ENCODE measurements at regions not wholly inside any gene's neighbourhood (a gene's known extent, or its start where the extent isn't known, plus 50 kb on each side); places are given as distances from the start of the nearest gene placed in this dataset.

- DNase-seq: peak; percentile 69 to 71
- Histone ChIP-seq H3K4me1 (peaks cover 18% of the 10 kb centered on the region), H3K27ac (peak overlapping the region; percentile 21; the same call in 1 of the 2 replicates), H3K9me3 (replicated peaks) (no peaks in the 10 kb centered on the region; the same call in 1 of the 2 replicates), H3K27me3 (no peaks in the 10 kb centered on the region), H3K4me3 (no peak overlapping the region), H3K36me3 (no peaks in the 10 kb centered on the region)
Observed at GRCh38 chr2:118179445-118179844, 91.2 kb downstream of the INSIG2 start.

DNA sequence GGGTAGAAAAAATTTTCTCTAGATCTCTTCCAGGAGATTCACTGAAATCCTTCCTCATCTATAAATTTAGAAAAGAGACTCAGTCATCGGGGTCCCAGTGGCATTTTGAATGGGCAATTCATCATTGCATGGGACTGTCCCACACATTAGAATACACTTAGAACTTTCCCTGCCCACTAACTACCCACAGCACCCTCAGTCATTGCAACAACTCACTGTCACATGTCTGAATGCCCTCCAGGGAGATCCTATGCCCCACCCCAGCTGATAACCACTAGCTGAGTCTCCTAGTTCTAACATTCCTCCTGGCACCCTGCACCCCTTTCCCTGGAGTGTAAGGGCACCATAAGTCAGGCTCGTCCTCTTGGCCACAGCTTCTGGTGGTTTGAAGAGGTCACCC is 89.6 kb downstream of the INSIG2 start:
- Histone ChIP-seq H3K36me3 (no peaks in the 10 kb centered on the region), H3K27ac (no peak overlapping the region), H3K4me1 (peaks cover 18% of the 10 kb centered on the region), H3K4me3 (no peak overlapping the region), H3K9me3 (replicated peaks) (no peaks in the 10 kb centered on the region), H3K27me3 (no peaks in the 10 kb centered on the region)
- no peak for DNase-seq

DNA sequence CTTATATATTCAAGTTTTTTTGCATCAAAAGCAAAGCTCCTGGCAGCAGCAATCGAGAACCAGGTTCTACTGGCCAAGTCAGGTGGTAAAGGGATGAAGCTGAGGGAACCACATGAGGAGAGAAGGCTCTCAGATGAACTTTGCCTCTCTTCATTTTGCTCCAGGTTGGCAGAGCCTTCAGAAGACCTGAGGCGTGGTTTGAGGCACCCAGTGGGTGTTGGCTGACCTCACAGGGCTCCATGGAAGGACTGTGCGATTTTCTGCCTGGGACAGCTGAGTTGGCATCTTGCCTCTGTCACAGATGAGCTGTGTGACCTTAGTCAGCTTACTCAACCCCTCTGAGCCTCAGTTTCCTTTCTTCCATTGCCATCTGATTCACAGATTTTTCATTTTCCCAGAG is 89.0 kb downstream of the INSIG2 start:
- no peaks in the 10 kb centered on the region for H3K9me3 ChIP-seq (replicated peaks)
- no peaks in the 10 kb centered on the region for H3K36me3 ChIP-seq
- H3K4me3 ChIP-seq: no peak overlapping the region
- DNase-seq: no peak
- no peak overlapping the region for H3K27ac ChIP-seq
- H3K4me1 ChIP-seq: peaks cover 18% of the 10 kb centered on the region
- H3K27me3 ChIP-seq: no peaks in the 10 kb centered on the region

GRCh38 chr2:118176601-118177000 is 88.3 kb downstream of the INSIG2 start:
- no peak for DNase-seq
- no peaks in the 10 kb centered on the region for H3K36me3 ChIP-seq

DNA sequence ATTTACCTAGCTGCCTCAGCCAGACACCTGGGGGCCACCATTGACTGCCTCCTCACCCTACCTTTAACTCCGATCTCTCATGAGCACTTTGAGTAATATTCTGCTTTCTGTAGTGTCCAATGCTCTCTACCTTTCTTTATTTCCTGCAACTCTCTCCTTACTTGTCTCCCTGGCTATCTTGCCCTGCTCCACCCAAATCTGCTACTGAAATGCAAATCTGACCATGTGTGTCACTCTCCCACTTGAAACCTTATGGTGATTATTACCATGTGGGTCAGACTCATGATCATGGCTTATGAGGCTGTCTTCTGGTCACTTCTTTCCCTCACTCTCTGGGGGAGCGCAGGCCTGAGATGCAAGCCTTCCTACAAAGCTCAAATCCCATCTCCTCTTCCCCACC is 83.3 kb downstream of the INSIG2 start:
- H3K27me3 ChIP-seq: no peaks in the 10 kb centered on the region
- H3K27ac ChIP-seq: no peak overlapping the region
- no peaks in the 10 kb centered on the region; the same call in 1 of the 2 replicates for H3K36me3 ChIP-seq
- no peak overlapping the region for H3K4me3 ChIP-seq
- DNase-seq: no peak
- 0 out of 2 replicates have a peak, but pooled peaks cover 3% of the 10 kb centered on the region for H3K9me3 ChIP-seq (replicated peaks)
- H3K4me1 ChIP-seq: peaks cover 14% of the 10 kb centered on the region

More at GRCh38 chr2:118176601-118177000, 88.3 kb downstream of the INSIG2 start:
- peaks cover 18% of the 10 kb centered on the region for H3K4me1 ChIP-seq
- no peak overlapping the region for H3K4me3 ChIP-seq
- H3K9me3 ChIP-seq (replicated peaks): no peaks in the 10 kb centered on the region
- no peak overlapping the region for H3K27ac ChIP-seq
- H3K27me3 ChIP-seq: no peaks in the 10 kb centered on the region

DNA sequence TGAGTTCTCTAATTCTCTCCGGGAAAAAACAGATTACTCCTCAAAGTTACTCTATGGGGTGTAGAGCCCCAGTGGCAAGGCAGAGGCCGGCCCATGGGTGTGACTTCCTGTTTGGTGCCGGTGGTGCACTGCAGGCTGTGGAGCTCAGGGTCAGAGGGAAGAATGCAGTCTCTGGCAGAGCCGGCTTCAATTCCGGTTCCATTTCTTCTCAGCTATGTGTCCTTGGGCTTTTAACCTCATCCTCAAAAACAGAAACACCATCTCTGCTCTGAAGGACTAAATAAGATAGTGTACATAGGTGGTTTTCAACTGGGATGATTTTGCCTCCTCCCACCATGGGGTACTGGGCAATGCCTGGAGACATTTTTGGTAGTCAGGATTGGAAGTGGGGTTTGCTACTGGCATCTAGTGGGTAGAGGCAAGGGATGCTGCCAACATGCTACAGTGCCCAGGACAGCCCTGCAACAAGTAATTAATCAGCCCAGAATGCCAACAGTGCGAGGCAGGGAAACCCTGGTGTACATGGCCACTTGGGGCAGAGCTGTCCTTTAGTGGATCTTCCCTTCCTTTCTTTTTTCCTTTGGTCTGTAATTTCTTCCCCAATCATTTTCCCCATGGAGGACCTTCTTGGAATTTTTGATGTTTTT is 81.2 kb downstream of the INSIG2 start:
- Histone ChIP-seq H3K4me3 (no peak overlapping the region), H3K36me3 (no peaks in the 10 kb centered on the region; the same call in 1 of the 2 replicates), H3K27me3 (no peaks in the 10 kb centered on the region), H3K9me3 (replicated peaks) (0 out of 2 replicates have a peak, but pooled peaks cover 3% of the 10 kb centered on the region), H3K27ac (no peak overlapping the region), H3K4me1 (peaks cover 14% of the 10 kb centered on the region)
- peak in 1 of 2 experiments; percentile 35 for DNase-seq

- peak; percentile 58 to 78 for DNase-seq
Observed at GRCh38 chr2:118168615-118169014, 80.3 kb downstream of the INSIG2 start.

DNA sequence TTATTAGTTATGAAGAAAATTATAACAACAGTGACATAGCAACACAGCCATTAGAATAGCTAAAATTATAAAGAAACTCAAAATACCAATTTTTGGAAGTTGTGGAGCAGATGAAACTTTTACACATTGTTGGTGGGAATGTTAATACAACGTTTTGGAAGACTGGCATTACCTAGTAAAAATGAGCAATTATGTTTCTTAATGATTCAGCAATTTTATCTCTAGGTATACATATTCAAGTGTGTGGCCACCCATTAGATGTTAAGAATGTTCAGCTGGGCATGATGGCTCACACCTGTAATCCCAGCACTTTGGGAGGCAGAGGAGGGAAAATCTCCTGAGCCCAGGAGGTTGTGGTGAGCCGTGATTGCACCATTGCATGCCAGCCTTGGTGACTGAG is 78.8 kb downstream of the INSIG2 start:
- peaks cover 14% of the 10 kb centered on the region for H3K4me1 ChIP-seq
- no peaks in the 10 kb centered on the region; the same call in 1 of the 2 replicates for H3K36me3 ChIP-seq
- no peak overlapping the region for H3K4me3 ChIP-seq
- no peak overlapping the region for H3K27ac ChIP-seq
- H3K27me3 ChIP-seq: no peaks in the 10 kb centered on the region
- no peak for DNase-seq
- 0 out of 2 replicates have a peak, but pooled peaks cover 3% of the 10 kb centered on the region for H3K9me3 ChIP-seq (replicated peaks)

More at GRCh38 chr2:118168615-118169014, 80.3 kb downstream of the INSIG2 start:
- H3K4me3 ChIP-seq: no peak overlapping the region
- 0 out of 2 replicates have a peak, but pooled peaks cover 3% of the 10 kb centered on the region for H3K9me3 ChIP-seq (replicated peaks)
- H3K27ac ChIP-seq: no peak overlapping the region
- no peaks in the 10 kb centered on the region for H3K27me3 ChIP-seq
- no peaks in the 10 kb centered on the region; the same call in 1 of the 2 replicates for H3K36me3 ChIP-seq
- H3K4me1 ChIP-seq: peaks cover 14% of the 10 kb centered on the region

GRCh38 chr2:118166242-118166641 is 78.0 kb downstream of the INSIG2 start:
- Histone ChIP-seq H3K27me3 (no peaks in the 10 kb centered on the region), H3K4me1 (peaks cover 14% of the 10 kb centered on the region), H3K9me3 (replicated peaks) (0 out of 2 replicates have a peak, but pooled peaks cover 3% of the 10 kb centered on the region), H3K4me3 (no peak overlapping the region), H3K36me3 (no peaks in the 10 kb centered on the region; the same call in 1 of the 2 replicates), H3K27ac (no peak overlapping the region)
- no peak for DNase-seq

- DNase-seq: no peak
- no peak overlapping the region for H3K4me3 ChIP-seq
- H3K36me3 ChIP-seq: no peaks in the 10 kb centered on the region; the same call in 1 of the 2 replicates
- H3K9me3 ChIP-seq (replicated peaks): no peaks in the 10 kb centered on the region
- H3K27me3 ChIP-seq: no peaks in the 10 kb centered on the region
- H3K27ac ChIP-seq: no peak overlapping the region
- peaks cover 14% of the 10 kb centered on the region for H3K4me1 ChIP-seq
Observed at GRCh38 chr2:118165595-118165994, 77.3 kb downstream of the INSIG2 start.

Data from SJCRH30 (cell line).